ENCODE measurements at regions not wholly inside any gene's neighbourhood (a gene's known extent, or its start where the extent isn't known, plus 50 kb on each side); places are given as distances from the start of the nearest gene placed in this dataset.

DNA sequence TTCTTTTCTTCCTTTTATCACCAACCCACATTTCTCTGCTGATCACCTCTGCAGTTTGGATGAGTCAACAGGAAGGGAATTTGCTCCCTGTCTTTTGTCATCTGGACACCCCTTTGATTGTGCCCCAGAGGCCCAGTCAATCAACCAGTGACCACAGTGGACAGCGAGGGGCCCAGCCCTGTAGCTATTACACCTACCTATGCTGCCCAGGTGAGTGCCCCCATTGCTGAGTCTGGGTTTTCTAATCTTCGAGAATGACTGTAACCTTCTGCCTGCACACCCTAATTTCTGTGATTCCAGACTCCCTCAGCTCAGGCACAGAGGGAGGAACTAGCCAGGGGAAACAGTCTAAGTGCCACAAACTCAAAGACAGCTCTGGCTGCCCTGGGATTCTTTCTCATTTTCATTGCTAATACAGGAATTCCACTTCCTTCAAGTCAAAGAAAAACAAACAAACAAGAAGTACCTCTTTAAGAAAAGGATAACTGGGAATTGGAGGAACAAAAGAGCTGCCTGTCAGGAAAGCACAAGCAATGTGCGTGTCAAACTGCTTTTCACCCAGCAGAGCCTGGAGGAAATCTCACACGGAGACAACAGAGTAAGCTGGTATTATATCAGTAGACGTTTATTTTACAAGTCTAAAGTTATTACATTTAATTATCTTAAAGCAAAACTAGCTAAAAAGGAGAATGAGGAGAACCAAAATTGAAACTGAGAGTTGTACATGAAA lies 311.1 kb downstream of the AJAP1 start:
- DNase-seq, result no peak

DNA sequence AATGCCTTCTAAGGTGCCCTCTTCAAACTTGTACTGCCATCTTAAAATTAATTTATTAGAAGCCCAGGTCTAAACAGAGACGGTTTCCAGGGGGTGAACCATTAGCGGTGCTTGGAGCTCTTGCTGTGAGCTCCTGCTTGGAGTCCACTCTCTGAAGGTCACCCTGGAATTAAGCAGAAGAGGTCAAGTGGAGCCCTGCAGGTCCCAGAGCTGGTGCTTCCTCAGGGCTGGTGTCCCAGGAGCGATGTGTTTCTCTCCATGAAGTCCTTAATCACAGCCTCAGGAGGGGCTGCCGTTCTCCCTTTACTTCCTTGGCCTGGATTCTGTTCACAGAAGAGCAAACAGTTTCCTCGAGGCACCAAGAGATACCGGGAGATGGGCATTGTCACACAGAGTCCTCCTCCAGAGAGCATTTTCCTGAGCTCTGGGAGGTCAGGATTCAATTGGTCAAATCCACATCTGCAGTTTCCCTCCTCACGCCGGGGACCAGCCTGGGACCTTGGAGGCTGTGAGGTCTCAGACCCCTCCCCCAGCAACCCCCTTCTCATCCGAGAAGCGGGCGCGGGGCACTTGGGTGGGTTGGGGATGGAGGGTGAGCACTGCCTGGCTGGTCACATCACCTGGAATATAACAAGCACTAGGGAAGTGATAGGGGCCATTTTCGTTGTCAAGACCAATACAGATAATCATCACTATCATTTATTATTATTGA lies 310.4 kb downstream of the AJAP1 start:
- no peak for DNase-seq

DNA sequence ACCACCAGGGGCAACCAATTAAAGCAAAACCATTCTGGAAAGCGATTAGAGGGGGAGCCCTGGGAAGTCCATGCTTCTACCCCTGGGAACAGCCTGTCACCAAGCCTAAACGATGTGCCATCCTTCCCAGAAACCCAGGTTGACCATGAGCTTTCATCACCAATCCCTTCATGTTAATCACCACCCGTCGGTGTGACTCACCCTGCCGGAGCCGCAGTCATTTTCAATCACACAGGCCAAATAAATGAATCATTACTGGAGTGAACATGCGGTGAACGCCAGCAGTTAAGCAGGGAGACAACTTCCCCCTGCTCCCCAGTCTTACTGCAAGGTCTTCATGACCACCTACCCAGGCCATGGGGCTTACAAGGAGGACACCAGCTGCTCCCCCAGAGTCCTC lies 308.8 kb downstream of the AJAP1 start:
- DNase-seq, result no peak

- no peak for DNase-seq
Observed at GRCh38 chr1:4962836-4963235, 308.4 kb downstream of the AJAP1 start.

GRCh38 chr1:4961935-4962645 lies 307.7 kb downstream of the AJAP1 start:
- DNase-seq, result no peak

GRCh38 chr1:4960782-4961475 lies 306.5 kb downstream of the AJAP1 start:
- DNase-seq, result no peak

DNA sequence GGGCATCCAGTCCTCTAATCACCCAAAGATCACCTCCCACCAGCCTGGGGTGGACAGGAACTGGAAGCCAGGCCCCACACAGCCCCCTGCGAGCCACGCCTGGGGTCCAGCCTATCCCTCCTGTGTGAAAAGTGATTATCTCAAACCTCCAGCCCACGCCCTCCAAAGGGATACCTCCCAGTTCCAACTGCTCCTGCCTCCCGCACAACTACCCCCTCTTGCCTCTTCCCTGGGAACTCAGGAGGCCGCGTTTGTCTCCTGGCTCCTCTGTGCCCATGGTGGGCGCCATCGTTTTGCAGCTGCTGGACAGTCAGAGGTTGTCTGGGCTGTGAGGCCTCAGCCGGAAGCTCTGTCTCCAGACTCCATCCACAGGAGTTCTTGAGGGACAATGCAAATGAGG lies 305.9 kb downstream of the AJAP1 start:
- DNase-seq, result no peak

DNA sequence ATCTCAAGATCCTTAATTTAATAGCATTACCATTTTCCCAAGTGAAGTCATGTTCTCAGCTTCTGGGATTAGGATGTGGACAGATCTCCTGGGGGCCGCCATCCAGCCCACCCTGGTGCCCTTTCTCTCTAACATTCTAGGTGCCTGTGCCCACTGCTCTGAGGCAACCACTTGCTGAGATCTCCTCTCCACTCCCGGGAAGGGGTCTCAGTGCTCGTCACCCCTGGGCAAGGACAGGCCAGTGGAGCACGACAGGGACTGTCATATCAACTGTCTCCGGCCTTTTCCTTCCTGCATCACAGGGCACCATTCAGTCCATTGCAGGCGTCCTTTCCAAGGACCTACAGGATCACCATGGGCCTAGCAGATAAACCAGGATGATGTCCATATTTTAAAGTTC lies 304.8 kb downstream of the AJAP1 start:
- DNase-seq, result no peak

GRCh38 chr1:4957027-4957426 lies 302.6 kb downstream of the AJAP1 start:
- no peak for DNase-seq

GRCh38 chr1:4954392-4954791 lies 300.0 kb downstream of the AJAP1 start:
- no peak for DNase-seq

GRCh38 chr1:4951601-4952000 lies 297.2 kb downstream of the AJAP1 start:
- no peak for DNase-seq

DNA sequence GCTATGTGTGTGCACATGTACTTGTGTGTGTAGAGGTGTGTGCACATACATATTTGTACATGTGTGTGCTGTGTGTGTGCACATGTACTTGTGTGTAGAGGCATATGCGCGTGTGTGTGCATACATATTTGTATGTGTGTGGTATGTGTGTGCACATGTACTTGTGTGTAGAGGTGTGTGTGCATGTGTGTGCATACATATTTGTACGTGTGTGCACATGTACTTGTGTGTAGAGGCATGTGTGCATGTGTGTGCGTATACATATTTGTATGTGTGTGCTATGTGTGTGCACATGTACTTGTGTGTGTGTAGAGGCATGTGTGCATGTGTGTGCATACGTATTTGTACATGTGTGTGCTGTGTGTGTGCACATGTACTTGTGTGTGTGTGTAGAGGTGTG lies 291.9 kb downstream of the AJAP1 start:
- no peak for DNase-seq

- no peak for DNase-seq
Observed at GRCh38 chr1:4944911-4945310, 290.5 kb downstream of the AJAP1 start.

DNA sequence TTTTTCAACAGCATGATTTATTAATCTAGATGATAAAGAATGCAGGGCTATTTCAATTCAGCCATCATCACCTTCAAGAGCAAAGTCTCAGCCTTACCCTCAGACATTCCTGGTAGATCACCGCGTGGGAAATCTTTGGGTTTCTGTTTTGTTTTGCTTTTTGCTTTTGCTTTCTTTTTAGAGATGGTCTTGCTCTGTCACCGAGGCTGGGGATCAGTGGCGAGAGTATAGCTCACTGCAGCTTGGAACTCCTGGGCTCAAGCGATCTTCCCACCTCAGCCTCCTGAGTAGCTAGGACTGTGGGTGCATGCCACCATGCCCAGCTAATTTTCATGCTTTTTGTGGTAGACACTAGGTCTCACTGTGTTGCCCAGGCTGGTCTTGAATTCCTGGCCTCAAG lies 289.7 kb downstream of the AJAP1 start:
- DNase-seq, result no peak

- no peak for DNase-seq
Observed at GRCh38 chr1:4939266-4939665, 284.9 kb downstream of the AJAP1 start.

GRCh38 chr1:4937876-4938534 lies 283.6 kb downstream of the AJAP1 start:
- DNase-seq, result no peak

DNA sequence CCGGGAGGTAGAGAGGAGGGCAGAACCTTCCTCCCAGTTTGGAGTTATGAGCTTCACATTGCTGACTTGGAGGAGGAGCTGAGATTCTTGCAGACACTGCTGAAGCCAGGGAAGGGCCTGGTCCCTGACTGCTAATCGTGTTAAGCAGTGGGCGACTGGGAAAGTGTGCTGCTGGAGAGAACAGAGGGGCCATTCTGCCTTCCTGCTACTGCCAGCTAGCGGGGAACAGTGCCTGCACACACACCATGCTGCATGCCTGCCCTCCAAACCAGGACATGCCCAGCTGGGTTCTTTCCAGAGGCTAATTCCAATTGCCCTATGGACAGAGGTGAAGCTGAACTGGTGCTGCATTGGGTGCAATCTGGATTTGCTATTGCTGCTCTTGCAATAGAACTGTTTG lies 281.4 kb downstream of the AJAP1 start:
- DNase-seq, result no peak

- DNase-seq, result no peak
Observed at GRCh38 chr1:4933232-4933631, 278.8 kb downstream of the AJAP1 start.

- DNase-seq, result no peak
Observed at GRCh38 chr1:4932311-4933030, 278.1 kb downstream of the AJAP1 start.

- no peak for DNase-seq
Observed at GRCh38 chr1:4931486-4931885, 277.1 kb downstream of the AJAP1 start.

DNA sequence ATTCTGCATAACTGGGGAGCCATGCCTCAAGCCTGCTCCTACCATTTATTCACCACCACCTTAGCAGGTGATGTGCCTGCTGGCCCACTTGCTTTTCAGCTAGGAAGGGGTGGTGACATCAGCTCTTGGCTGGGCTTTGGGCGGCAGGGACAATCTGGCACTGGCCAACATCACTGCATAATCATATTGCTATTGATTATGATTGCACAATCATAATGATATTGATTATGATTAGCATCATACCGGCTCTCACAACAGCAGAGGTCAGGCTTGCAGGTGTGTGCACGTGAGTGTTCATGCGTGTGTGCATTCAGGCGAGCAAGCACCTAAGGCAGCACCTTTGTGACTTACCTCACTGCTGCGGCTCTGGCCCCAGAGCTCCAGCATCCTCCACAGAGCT lies 273.8 kb downstream of the AJAP1 start:
- no peak for DNase-seq

DNA sequence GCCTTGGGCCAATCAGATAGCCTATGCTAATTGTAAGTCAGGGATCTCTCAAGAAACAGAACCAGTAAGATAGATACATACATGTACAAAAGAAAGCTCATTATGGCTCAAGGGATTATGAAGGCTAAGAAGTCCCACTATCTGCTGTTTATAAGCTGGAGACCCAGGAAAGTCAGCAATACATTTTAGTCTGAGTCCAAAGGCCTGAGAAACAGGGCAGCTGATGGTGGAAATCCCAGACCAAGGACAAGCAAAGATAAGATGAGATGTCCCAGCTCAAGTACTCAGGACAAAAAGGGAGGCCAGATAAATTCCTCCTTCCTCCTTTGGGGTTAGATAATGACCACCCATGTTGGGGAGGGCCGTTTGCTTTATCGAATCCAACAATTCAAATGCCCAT lies 269.9 kb downstream of the AJAP1 start:
- DNase-seq, result no peak
